ENCODE measurements at regions not wholly inside any gene's neighbourhood (a gene's known extent, or its start where the extent isn't known, plus 50 kb on each side); places are given as distances from the start of the nearest gene placed in this dataset.

DNA sequence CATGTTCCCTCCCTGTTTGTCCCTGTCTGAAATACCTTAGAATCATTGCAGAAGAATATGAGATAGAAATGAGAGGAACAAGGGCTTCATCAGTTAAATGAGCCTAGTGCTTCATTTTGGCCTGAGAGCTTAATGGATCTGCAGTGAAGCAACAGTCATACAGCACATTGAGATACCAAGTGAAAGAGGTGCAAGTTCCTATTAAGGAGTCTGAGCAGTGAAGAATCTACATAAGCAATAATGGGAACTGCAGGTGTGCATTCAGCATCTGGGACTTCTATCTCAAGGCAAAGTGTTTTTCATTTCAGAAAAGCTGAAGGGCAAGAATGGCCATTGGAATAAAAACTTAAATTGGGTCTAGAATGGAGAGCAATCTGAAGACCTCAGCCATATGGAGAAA is 323.2 kb upstream of the SLC39A10 start:
- no TSS peak for BruUV-seq (replicated peaks)
- Histone ChIP-seq H3K9me2 (ENCODE audit: insufficient read depth, low read length) (no peaks in the 10 kb centered on the region), H3K9me3 (ENCODE audit: low read length) (no peaks in the 10 kb centered on the region), H3K27ac (ENCODE audit: low read depth, low read length, poor library complexity, severe bottlenecking) (no peak overlapping the region), H3K4me3 (ENCODE audit: low read depth, low read length, poor library complexity, severe bottlenecking) (no peak overlapping the region), H4K20me1 (ENCODE audit: insufficient read depth, low read length) (no peaks in the 10 kb centered on the region), H2AFZ (ENCODE audit: low read length) (peak overlapping the region; percentile 37; the same call in 1 of the 2 replicates), H3K79me2 (ENCODE audit: insufficient read depth, low read depth, low read length) (no peaks in the 10 kb centered on the region), H3K4me1 (ENCODE audit: insufficient read depth, low read length, poor library complexity, severe bottlenecking) (peaks cover 42% of the 10 kb centered on the region), H3K36me3 (ENCODE audit: insufficient read depth, low read length) (no peaks in the 10 kb centered on the region), H3K4me2 (ENCODE audit: low read length) (no peak overlapping the region)
- TF ChIP-seq, protein P1, sequence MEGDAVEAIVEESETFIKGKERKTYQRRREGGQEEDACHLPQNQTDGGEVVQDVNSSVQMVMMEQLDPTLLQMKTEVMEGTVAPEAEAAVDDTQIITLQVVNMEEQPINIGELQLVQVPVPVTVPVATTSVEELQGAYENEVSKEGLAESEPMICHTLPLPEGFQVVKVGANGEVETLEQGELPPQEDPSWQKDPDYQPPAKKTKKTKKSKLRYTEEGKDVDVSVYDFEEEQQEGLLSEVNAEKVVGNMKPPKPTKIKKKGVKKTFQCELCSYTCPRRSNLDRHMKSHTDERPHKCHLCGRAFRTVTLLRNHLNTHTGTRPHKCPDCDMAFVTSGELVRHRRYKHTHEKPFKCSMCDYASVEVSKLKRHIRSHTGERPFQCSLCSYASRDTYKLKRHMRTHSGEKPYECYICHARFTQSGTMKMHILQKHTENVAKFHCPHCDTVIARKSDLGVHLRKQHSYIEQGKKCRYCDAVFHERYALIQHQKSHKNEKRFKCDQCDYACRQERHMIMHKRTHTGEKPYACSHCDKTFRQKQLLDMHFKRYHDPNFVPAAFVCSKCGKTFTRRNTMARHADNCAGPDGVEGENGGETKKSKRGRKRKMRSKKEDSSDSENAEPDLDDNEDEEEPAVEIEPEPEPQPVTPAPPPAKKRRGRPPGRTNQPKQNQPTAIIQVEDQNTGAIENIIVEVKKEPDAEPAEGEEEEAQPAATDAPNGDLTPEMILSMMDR (conservative IDR thresholded peaks at IDR 0.05; ENCODE audit: low read length): no peak
- TF ChIP-seq EZH2phosphoT487 (IDR thresholded peaks at IDR 0.05; ENCODE audit: borderline replicate concordance, low read depth, low read length): no peak
- POLR2A ChIA-PET: interaction anchor here (0.6 to 2.0 kb wide), 12 partner anchors 8 to 1621 kb away, joined by 3 to 7 read pairs (median 3); no protein-coding TSS in a partner anchor
- CTCF ChIA-PET (ENCODE audit: unreplicated experiment): no interaction called here
- intact Hi-C loops (cut with micrococcal nuclease; ENCODE audit: unreplicated experiment): loop anchor here (5.0 kb wide), 1 partner anchor 328 kb away; no protein-coding TSS in a partner anchor
- peak; percentile 22 for DNase-seq (ENCODE audit: low spot score)

- H2AFZ ChIP-seq (ENCODE audit: low read length): peak overlapping the region; percentile 35; the same call in 1 of the 2 replicates
- H3K36me3 ChIP-seq (ENCODE audit: insufficient read depth, low read length): no peaks in the 10 kb centered on the region
- intact Hi-C loops (cut with micrococcal nuclease; ENCODE audit: unreplicated experiment): loop anchor here (5.0 kb wide), 1 partner anchor 330 kb away; no protein-coding TSS in a partner anchor
- ChIA-PET POLR2A (interaction anchor here (0.6 to 1.4 kb wide), 3 partner anchors 295 to 387 kb away, joined by 3 to 5 read pairs (median 3); partner anchors contain the start of gene SLC39A10), CTCF (ENCODE audit: unreplicated experiment) (no interaction called here)
- no TSS peak for BruUV-seq (replicated peaks)
- no peak for DNase-seq (ENCODE audit: low spot score)
- H3K9me2 ChIP-seq (ENCODE audit: insufficient read depth, low read length): no peaks in the 10 kb centered on the region
- no peak overlapping the region for H3K4me3 ChIP-seq (ENCODE audit: low read depth, low read length, poor library complexity, severe bottlenecking)
- H4K20me1 ChIP-seq (ENCODE audit: insufficient read depth, low read length): no peaks in the 10 kb centered on the region
- H3K79me2 ChIP-seq (ENCODE audit: insufficient read depth, low read depth, low read length): no peaks in the 10 kb centered on the region
- no peak overlapping the region for H3K4me2 ChIP-seq (ENCODE audit: low read length)
- H3K9me3 ChIP-seq (ENCODE audit: low read length): no peaks in the 10 kb centered on the region
- H3K4me1 ChIP-seq (ENCODE audit: insufficient read depth, low read length, poor library complexity, severe bottlenecking): peaks cover 42% of the 10 kb centered on the region
- H3K27ac ChIP-seq (ENCODE audit: low read depth, low read length, poor library complexity, severe bottlenecking): no peak overlapping the region
- TF ChIP-seq EZH2phosphoT487 (IDR thresholded peaks at IDR 0.05; ENCODE audit: borderline replicate concordance, low read depth, low read length): no peak
- TF ChIP-seq, protein P1 (conservative IDR thresholded peaks at IDR 0.05; ENCODE audit: low read length): no peak
Observed at GRCh38 chr2:195331966-195332365, 325.1 kb upstream of the SLC39A10 start.

DNA sequence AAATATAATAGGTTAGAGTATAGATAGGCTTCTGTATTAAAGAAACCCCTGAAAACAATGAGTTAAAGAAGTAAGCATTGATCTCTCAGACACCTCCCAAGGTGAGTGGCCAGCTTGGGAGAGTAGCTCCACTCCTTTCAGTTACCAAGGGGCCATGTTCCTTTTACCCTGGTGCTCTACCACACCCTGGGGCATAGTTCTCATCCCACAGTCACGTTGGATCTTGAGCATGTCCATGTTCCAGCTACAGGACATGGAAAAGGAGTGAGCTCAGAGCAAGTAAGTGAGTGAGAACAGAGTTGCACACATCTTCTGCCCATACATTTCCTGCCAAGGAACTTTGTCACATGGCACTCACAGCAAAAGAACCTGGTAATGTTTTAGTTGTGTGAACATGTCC is 325.9 kb upstream of the SLC39A10 start:
- Histone ChIP-seq H3K4me2 (ENCODE audit: low read length) (peak overlapping the region; percentile 43), H3K4me1 (ENCODE audit: insufficient read depth, low read length, poor library complexity, severe bottlenecking) (peaks cover 42% of the 10 kb centered on the region), H3K4me3 (ENCODE audit: low read depth, low read length, poor library complexity, severe bottlenecking) (no peak overlapping the region), H3K27ac (ENCODE audit: low read depth, low read length, poor library complexity, severe bottlenecking) (peak overlapping the region; percentile 67), H2AFZ (ENCODE audit: low read length) (peak overlapping the region; percentile 35), H3K36me3 (ENCODE audit: insufficient read depth, low read length) (no peaks in the 10 kb centered on the region), H3K9me3 (ENCODE audit: low read length) (no peaks in the 10 kb centered on the region), H3K9me2 (ENCODE audit: insufficient read depth, low read length) (no peaks in the 10 kb centered on the region), H4K20me1 (ENCODE audit: insufficient read depth, low read length) (no peaks in the 10 kb centered on the region), H3K79me2 (ENCODE audit: insufficient read depth, low read depth, low read length) (no peaks in the 10 kb centered on the region)
- BruUV-seq (replicated peaks): no TSS peak
- TF ChIP-seq, protein P1 (conservative IDR thresholded peaks at IDR 0.05; ENCODE audit: low read length): no peak
- no peak for TF ChIP-seq EZH2phosphoT487 (IDR thresholded peaks at IDR 0.05; ENCODE audit: borderline replicate concordance, low read depth, low read length)
- peak; percentile 8 for DNase-seq (ENCODE audit: low spot score)
- ChIA-PET CTCF (ENCODE audit: unreplicated experiment) (interaction anchor here (1.1 kb wide), 1 partner anchor 11 kb away, joined by 3 read pairs; no protein-coding TSS in a partner anchor), POLR2A (interaction anchor here (0.9 to 1.4 kb wide), 3 partner anchors 9 to 326 kb away, joined by 3 to 5 read pairs (median 5); partner anchors contain the start of gene SLC39A10)
- intact Hi-C loops (cut with micrococcal nuclease; ENCODE audit: unreplicated experiment): loop anchor here (5.0 kb wide), 1 partner anchor 331 kb away; no protein-coding TSS in a partner anchor
